Hematopoietic multipotent progenitor cell (in vitro differentiated cells): ENCODE measurements at regions not wholly inside any gene's neighbourhood (a gene's known extent, or its start where the extent isn't known, plus 50 kb on each side); places are given as distances from the start of the nearest gene placed in this dataset.

Experiments
- DNase-seq, 3 donors: peaks; one replicate each; pipeline ENCODE4 v3.0.0-alpha.2; 2011 to 2015; ENCODE audit warnings: low read depth in 2 of 3, low spot score in 2 of 3

- no peak for DNase-seq
These were observed 696.5 kb downstream of the CDH11 start for GRCh38 chr16:64425381-64425780.

DNA sequence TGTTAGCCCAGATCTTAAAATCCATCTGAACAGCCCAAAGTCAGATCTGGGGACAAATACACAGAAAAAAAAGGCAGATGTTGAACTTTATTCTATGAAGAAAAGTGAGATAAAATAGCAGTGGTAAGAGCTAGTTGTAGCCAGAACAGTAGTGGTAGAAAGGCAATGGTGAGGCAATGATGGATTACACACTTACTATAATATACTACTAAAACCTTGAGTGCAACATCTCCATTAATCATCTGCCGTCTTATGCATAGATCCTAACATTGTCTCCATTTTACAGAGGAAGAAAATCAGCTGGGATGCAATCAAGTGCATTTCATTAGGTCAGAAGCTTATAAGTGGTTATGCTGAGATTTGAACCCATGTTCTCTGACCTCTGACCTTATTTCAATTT is 699.6 kb downstream of the CDH11 start:
- no peak for DNase-seq

DNA sequence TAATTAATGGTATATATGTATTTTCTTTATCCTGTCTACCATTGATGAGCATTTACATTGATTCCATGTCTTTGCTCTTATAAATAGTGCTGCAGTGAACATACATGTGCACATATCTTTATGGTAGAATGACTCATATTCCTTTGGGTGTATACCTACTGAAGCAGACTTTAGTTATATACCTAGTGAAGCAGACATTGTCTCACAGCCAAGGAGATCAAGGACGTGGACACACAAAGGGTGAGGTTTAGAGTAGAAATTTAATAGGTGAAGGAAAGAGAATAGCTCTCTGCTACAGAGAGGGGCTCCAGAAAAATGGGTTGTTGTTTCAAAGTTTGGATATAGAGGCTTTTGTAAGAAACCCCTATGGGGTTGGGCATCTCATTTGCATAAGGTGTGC is 700.3 kb downstream of the CDH11 start:
- no peak for DNase-seq

DNA sequence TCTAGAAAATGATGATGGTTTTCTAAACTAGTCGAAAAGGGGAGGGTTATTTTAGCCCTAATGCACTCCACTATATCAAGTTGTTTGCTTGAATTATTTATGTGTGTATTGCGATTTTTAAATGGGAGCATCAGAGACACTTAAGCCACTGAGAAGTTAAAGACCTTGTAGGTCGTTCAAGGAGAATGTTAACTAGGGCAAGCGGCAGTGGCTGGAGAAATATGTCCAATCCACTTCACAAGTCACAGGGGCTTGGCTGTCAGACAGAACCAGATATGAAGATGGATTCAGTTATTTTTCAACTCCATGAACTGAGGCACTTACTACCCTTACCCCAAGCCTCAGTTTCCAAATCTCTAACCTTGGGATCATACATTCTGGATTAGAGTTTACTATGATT is 702.0 kb downstream of the CDH11 start:
- DNase-seq: no peak

DNA sequence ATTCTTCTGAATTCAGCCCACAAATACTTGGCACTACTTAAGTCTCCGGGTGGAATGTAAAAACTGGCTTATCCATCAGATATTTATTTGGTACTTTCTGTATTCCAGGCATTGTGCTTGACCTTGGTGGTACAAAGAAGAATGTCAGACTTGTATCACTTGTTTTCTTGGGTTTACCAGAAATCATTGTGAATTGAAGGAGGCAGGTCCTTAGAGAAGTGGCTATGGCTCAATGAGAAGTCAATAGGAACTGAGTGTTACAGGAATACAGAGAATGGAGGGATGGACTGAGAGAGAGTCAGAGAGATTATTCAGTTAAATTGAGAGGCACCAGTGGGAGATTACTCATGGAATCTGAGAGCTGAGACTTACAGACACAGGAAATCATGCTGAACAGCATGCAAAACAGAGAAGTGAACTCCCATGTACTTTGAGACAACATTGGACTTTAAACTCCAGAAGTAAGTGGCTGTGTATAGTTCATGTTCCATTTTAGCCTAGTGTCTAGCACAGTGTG is 704.1 kb downstream of the CDH11 start:
- DNase-seq: no peak

DNA sequence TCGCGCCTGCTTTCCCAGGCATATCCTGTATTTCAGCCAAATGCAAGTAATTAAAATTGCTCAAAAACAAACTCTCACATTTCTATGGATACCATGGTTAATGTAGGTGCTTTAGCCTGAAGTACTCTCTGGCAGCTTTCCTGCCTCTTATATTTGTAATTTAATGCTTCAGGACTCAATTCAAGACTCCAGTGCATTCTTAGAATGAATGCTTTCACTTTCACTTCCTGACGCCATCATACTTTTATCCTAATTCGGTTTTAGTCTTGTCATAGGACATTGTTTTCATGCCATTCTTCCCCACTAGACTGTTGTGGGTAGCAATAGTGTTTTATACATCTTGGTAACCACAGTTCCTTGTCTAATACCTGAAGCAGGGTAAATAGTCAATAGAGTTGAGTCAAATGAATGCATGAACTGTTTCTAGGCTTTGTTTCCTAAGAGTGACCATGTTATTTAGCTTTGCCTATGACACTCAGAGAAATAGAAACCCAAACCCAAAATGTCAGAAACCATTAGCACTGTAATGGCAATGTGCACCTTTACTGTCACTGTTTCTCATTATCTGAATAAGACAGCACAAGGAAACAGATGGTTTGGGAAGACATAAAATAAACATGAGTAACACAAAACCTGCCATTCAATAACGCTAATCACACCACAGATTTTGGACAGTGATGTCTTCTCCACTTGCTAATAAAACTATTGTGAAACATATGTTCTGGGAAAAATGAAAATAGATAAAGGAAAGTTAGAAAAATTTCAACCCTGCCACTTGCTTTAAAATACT is 705.5 kb downstream of the CDH11 start:
- DNase-seq: no peak

- no peak for DNase-seq
These were observed 709.1 kb downstream of the CDH11 start for GRCh38 chr16:64412578-64413280.

DNA sequence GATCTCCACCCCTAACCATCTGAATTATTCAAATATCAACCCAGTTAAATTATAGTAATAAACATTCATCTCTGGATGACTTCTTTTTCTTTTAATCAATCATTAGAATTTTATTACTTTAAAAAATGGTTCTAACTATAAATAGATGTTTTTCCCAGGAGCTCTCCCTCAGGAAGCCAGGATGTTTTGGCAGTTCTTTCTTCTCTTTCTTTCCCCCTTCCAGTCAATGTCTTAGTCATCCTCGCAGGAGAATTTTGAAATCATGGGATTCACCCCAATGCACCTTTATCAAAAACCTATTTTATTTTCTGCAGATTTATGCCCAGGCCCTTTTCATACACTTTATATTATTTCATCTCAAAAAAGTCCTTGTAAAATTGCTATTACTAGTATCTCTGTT is 711.6 kb downstream of the CDH11 start:
- DNase-seq: no peak

GRCh38 chr16:64409783-64410210 is 712.1 kb downstream of the CDH11 start:
- DNase-seq: no peak

- no peak for DNase-seq
These were observed 713.2 kb downstream of the CDH11 start for GRCh38 chr16:64408699-64409098.

DNA sequence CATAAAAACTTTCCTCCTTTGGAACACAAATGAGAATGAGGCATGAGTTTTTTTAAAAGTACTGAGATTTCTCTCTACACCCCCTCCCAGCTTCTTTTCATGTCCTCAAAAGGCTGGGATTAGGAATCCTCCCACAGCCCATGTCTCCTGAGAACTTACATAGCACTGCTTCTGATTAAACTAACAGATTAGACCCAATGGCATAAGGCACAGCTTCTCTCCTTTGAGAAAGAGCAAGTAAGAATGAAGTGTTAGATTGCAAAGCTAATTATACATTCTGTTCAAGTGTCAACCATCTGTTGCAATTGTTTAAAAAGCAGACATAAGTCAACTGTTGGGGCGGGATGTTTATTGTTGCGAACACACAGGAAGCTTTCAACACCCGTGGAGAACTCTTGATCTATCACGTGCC is 715.1 kb downstream of the CDH11 start:
- DNase-seq: no peak

- no peak for DNase-seq
These were observed 718.5 kb downstream of the CDH11 start for GRCh38 chr16:64403352-64403751.

- no peak for DNase-seq
These were observed 723.1 kb downstream of the CDH11 start for GRCh38 chr16:64398793-64399192.

- DNase-seq: no peak
These were observed 723.8 kb downstream of the CDH11 start for GRCh38 chr16:64397945-64398508.

DNA sequence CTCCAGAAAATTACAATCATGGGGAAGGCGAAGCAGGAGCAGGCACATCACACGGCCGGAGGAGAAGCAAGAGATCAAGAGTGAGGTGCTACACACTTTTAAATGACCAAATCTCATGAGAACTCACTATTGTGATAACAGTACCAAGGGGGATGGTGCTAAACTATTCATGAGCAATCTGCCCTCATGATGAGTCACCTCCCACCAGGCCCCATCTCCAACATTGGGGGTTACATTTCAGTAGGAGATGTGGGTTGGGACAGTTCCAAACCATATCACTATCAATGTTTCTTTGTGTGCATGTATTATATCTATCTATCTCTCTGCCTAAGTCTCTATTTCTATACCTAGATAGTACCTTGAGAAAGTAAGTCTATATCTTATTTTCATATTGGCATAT is 724.8 kb downstream of the CDH11 start:
- DNase-seq: no peak

GRCh38 chr16:64394061-64394460 is 727.8 kb downstream of the CDH11 start:
- DNase-seq: no peak

DNA sequence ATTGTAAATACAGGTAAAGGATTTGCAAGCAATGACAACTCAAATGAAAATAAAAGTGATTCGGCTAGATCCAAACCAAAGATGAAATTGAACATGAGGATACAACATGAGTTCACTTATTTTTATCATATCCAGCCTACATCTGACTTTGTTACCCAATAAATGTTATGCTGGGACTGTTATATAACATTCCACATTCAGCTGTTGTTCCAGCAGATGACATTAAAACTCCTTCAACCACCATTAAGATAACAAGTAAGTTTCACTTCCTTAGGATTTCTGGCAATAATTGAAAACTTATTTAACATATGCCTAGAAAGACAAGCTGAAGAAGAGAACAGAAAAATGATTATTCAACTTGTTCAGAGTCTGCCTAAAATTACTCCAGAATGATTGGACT is 729.4 kb downstream of the CDH11 start:
- no peak for DNase-seq

DNA sequence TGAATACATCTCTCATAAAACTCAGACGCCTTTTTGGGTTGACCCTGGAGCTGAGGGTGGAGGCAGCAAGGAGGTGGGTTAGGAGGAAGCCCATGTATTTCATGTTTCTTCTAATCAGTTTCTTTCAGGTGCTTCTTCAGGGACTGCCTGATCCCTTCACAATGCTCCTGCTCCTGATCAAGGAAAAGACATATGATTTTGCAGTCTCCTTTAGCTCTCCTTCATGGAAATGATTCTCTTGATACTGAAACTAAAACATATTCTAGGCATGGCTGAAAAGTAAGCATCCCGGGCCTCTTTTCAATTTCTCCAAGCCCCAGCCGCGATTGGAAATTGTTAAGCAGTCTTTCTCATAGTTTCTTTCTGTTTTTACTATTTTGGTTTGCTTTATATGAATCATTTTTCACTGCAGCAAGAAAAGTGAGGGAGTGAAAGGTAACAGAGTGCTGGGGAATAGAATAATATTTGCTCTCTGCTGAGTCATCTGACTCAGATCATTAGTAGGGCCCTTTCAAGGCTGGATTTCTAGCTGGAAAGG is 730.7 kb downstream of the CDH11 start:
- DNase-seq: no peak

GRCh38 chr16:64390102-64390501 is 731.8 kb downstream of the CDH11 start:
- DNase-seq: no peak

- no peak for DNase-seq
These were observed 737.2 kb downstream of the CDH11 start for GRCh38 chr16:64384636-64385035.

GRCh38 chr16:64381979-64382378 is 739.9 kb downstream of the CDH11 start:
- DNase-seq: no peak
